Fibroblast of skin of left biceps (primary cell): ENCODE measurements at regions not wholly inside any gene's neighbourhood (a gene's known extent, or its start where the extent isn't known, plus 50 kb on each side); places are given as distances from the start of the nearest gene placed in this dataset.
"Not testable (repeated sequence)": the region's sequence is repeated elsewhere in the genome, so short reads cannot be mapped to it uniquely, and the experiment has no call there.

Experiments used
- DNase-seq, 2 experiments: peaks; one replicate each; pipeline ENCODE4 v3.0.0-alpha.2; 2013; ENCODE audit warnings: low read depth in 2 of 2

DNA sequence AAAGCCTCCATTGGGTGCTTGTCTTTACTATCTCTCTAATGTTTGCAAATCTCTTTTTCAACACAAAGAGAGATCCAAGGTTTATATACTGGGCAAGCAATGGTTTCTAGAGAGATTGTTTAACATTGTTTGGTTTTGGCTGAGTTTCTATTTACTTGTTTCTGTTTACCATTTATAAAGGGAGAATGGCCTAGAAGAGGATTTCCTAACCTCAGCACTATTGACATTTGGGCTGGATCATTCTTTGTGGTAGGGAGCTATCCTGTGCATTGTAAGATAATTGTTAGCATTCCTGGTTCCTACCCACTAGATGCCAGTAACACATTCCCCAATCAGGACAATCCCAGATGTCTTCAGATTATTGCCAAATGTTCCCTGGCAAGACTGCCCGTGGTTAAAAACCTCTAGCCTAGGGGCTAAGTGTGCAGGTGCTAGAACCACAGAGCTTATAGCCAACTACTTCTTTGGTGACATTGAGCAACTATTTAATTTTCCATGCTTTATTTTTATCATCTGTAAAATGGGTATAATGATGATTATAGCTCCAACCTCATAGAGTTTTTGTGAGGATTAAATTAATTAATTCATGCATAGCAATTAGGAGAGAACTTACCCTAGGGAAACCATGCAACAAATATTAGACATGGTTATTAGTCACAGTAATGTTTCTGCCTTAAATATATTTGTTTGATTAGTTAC lies 413.9 kb upstream of the MAF start:
- no peak for DNase-seq

- no peak for DNase-seq
Measured at GRCh38 chr16:80012586-80012985, 412.0 kb upstream of the MAF start.

GRCh38 chr16:80009971-80010659 lies 409.6 kb upstream of the MAF start:
- no peak for DNase-seq

- no peak for DNase-seq
Measured at GRCh38 chr16:80008857-80009256, 408.3 kb upstream of the MAF start.

GRCh38 chr16:80007231-80007630 lies 406.7 kb upstream of the MAF start:
- no peak for DNase-seq

DNA sequence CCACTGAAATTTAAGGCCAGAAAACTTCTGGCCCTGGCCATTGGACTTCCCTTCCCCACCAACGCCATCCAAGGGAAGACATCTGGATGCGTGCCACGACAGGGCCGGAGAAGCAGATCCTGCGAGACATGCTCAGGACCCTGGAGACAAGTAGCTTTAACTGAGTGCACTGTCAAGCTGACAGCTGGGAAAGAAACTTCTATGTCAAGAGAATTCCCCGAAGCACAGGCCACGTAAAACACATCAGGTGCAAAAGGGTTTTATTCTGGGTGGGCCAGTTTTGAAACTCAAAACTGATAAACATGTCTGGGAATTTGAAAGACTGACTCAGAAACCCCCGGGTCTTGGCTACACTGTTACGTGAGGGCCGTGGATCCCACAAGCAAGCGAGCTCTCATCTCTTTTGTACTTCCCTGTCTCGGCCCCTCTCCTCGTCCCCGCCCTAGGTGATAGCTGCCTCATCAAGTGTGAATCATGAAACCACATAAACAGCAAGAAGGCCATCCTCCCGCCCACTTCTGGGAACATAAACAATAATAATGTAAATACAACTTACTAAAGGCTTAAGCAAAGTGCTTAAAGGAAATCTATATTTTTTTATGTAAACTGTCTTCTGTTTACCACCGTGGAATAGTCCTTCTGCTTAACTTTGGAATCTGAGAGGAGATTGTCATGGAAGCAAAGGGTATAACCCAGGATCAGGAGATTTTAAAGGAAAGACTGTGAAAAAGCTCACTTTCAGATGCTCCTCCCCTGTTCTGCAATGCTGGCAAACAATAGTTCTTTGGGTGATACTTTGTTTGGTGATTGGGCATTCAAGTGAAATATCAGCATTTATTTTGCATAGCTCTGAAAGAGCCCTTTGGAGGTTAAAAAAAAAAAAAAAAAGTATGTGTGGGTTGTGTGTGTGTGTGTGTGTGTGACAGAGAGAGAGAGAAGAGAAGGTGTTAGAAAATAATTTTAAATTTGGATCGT lies 406.0 kb upstream of the MAF start:
- no peak for DNase-seq

DNA sequence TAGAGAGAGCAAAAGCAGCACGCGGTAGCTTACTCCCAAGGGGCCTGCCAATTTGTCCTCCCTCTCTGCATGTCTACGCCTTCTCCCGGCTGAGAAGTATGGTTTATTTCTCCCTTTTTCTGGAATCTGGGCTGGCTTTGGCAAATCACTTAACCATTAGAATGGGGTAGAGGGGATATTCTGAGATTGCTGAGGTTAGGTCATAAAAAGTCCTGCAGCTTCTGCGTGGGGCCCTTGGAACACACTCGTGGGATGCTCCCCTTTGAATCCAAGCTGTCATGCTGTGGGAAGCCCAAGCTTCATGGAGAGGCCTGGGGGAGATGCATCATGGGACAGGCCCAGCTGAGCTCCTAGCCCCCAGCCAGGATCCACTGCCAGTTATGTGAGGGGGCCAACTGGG lies 403.6 kb upstream of the MAF start:
- no peak for DNase-seq

DNA sequence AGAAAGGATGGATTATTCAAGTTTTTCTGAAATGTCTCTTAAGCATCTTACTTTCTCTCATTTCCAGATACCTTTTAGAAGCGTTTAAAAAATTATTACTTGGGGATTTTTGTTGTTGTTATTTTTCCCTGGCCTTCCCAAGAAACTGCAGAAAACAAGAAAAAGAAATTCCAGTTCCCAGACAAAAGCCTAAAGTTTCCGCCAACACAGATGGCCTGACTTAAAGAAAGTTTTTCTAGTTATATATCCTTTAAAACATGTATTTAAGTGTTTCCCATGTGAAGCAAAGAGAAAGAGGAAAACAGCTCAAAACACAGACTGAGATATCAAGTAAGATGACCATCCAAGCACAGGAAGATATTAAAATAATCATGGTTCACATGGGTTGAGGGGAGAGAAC lies 401.7 kb upstream of the MAF start:
- DNase-seq = no peak

- no peak for DNase-seq
Measured at GRCh38 chr16:79998143-79998542, 397.6 kb upstream of the MAF start.

- no peak for DNase-seq
Measured at GRCh38 chr16:79997257-79997656, 396.7 kb upstream of the MAF start.

GRCh38 chr16:79996321-79996720 lies 395.8 kb upstream of the MAF start:
- DNase-seq = no peak

- DNase-seq = no peak
Measured at GRCh38 chr16:79995315-79995714, 394.8 kb upstream of the MAF start.

GRCh38 chr16:79994418-79994817 lies 393.9 kb upstream of the MAF start:
- no peak for DNase-seq

GRCh38 chr16:79993629-79994209 lies 393.2 kb upstream of the MAF start:
- no peak for DNase-seq

DNA sequence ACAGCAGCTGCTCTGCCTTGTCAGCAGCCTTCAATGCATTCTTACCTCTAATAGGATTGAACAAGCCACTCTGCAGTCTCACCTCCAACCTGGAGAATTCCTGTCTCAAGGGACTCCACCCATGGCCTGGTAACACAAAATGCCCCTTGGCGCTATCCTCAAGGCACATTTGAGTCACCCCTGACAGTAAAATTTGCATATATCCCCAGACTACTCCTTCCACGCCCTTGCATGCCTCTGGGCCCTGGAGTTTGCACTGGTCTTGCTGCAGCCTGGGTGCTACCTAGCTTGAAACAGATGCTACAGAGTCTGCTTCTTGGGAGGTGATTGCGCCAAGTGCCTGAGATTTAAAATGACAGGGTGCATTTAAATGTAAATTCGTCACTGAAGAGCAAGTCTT lies 391.4 kb upstream of the MAF start:
- DNase-seq = no peak

GRCh38 chr16:79988721-79989220 lies 388.2 kb upstream of the MAF start:
- no peak for DNase-seq

DNA sequence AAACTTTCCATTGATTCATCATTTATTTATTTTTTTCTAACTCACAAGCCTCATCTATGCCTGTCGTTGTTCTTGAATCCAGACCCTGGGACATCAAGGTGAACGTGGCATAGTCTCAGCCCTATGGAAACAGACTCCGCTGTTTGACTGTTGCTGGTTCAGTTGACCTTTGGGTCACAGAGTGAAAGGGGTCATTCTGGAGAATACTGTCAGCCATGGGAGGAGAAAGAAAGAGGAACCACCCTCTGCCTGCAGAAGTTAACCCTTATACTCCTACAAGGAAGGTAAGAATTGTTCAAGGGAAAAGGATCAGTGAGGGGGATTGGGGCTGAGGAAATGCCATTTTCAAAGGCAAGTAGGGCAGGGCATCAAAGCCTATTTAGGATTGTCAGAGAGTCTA lies 387.6 kb upstream of the MAF start:
- no peak for DNase-seq

GRCh38 chr16:79986352-79986751 lies 385.8 kb upstream of the MAF start:
- DNase-seq = no peak

DNA sequence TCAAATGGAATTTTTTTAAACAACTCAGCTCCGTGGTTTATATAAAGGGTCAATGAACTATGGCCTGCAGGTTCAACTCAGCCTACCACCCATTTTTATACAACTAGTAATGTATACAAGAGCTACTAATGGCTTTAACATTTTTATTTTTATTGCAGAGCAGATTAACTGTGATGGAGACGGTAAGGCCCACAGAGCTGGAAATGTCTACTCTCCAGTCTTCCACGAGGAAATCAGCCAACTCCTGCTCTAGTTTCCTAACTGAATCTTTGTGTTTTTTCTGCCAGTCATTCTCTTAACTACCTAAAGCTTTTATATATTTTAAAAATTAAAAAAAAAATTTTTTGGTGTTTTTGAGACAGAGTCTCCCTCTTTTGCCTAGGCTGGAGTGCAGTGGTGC lies 385.1 kb upstream of the MAF start:
- no peak for DNase-seq

DNA sequence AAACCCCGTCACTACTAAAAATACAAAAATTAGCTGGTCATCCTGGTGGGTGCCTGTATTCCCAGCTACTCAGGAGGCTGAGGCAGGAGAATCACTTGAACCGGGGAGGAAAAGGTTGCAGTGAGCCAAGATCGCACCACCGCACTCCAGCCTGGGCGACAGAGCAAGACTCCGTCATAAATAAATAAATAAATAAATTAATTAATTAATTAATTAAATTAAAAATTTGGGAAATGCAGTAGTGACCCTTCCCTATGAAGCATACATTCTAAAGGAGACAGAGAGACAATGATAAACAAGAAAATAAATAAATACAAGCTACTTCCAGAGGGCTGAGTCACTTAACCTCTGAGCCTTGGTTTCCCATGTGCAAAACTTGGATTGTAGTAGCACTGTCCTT lies 383.6 kb upstream of the MAF start:
- DNase-seq = not testable (repeated sequence)

GRCh38 chr16:79982862-79983261 lies 382.3 kb upstream of the MAF start:
- DNase-seq = no peak

DNA sequence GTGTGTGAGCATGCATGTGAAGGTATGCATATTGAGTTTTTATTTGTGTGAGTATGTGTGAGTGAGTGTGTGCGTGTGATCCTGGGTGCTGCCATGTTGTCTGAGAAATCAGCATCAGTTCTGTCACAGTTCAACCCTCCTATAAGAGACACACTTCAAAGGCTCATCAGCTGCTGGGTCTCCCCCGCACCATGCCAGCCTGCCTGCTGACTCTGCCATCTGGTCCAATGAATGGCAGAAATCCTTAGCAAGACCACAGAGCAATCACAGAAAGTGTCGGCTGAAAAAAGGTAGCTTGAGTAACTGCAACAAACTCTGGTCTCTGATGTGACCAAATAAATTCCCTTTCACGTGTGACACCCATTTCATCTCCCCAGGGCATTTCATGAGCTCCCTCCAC lies 381.8 kb upstream of the MAF start:
- no peak for DNase-seq
